Osteoblast (primary cell): ENCODE measurements at regions not wholly inside any gene's neighbourhood (a gene's known extent, or its start where the extent isn't known, plus 50 kb on each side); places are given as distances from the start of the nearest gene placed in this dataset.
"Not testable (repeated sequence)": the region's sequence is repeated elsewhere in the genome, so short reads cannot be mapped to it uniquely, and the experiment has no call there.

Experiments used
- DNase-seq: peaks from one replicate; pipeline ENCODE4 v3.0.0; 2011; ENCODE audit warnings: low spot score, mixed read lengths; ENCODE audit not compliant: insufficient read length; ENCODE audit errors: missing footprints
- H2AFZ ChIP-seq: 2 replicates; pipeline ENCODE4 v1.6.0; 2011; ENCODE audit warnings: mild to moderate bottlenecking, low read length
- H3K27ac ChIP-seq: 2 replicates; pipeline ENCODE4 v1.5.1; 2011; ENCODE audit warnings: mild to moderate bottlenecking, low read depth, low read length, moderate library complexity
- H3K27me3 ChIP-seq: 2 replicates; pipeline ENCODE4 v1.6.0; 2012; ENCODE audit warnings: mild to moderate bottlenecking, control low read depth, inconsistent platforms, low read length, moderate library complexity; ENCODE audit not compliant: insufficient read depth
- H3K36me3 ChIP-seq: 2 replicates; pipeline ENCODE4 v1.5.1; 2011; ENCODE audit warnings: mild to moderate bottlenecking, low read length, control low read depth, moderate library complexity; ENCODE audit not compliant: insufficient read depth
- H3K4me1 ChIP-seq: 2 replicates; pipeline ENCODE4 v1.5.1; 2011; ENCODE audit warnings: mild to moderate bottlenecking, low read length, control low read depth, moderate library complexity; ENCODE audit not compliant: insufficient read depth
- H3K4me2 ChIP-seq: 2 replicates; pipeline ENCODE4 v1.6.0; 2011; ENCODE audit warnings: mild to moderate bottlenecking, low read length; ENCODE audit not compliant: insufficient read depth
- H3K4me3 ChIP-seq: fragments of 200-600 bp; sonication (generic); 3 replicates; pipeline ENCODE4 v1.5.1; 2012; ENCODE audit warnings: mild to moderate bottlenecking, low read length, inconsistent platforms; ENCODE audit not compliant: insufficient read depth
- H3K79me2 ChIP-seq: 2 replicates; pipeline ENCODE4 v1.6.0; 2012; ENCODE audit warnings: mild to moderate bottlenecking, low read length, control low read depth, inconsistent platforms; ENCODE audit not compliant: insufficient read depth
- H3K9me3 ChIP-seq: 2 replicates; pipeline ENCODE4 v1.5.1; 2011; ENCODE audit warnings: low read depth, low read length, control low read depth
- H4K20me1 ChIP-seq: 2 replicates; pipeline ENCODE4 v1.6.0; 2012; ENCODE audit warnings: mild to moderate bottlenecking, low read length, control low read depth; ENCODE audit not compliant: insufficient read depth
- TF ChIP-seq, protein P1 (sequence below): IDR thresholded peaks from 2 replicates; pipeline ENCODE4 v1.5.1; 2011; ENCODE audit warnings: mild to moderate bottlenecking, low read depth, low read length, moderate library complexity; ENCODE audit errors: extremely low read depth

DNA sequence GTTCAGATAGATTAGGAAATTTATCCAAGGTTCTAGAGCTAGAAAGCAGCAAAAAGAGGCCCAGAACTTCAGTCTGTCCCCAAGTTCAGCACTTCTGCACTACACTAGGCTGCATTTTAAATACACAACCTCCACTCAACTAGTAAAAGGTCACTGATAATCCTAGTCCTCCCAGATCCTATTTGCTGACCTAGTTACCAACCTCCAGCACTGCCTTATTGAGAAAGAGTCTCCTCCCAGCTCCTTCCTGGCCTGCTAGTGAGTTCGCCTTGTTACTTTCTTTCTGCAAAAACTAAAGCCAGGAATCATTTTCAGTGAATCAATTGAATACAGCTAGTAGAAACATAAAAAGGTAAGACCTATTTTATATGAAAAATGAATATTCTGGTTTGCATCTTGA is 84.1 kb upstream of the ZNF800 start:
- Histone ChIP-seq H3K27ac (no peak overlapping the region), H3K36me3 (no peaks in the 10 kb centered on the region), H3K27me3 (no peaks in the 10 kb centered on the region), H3K79me2 (no peaks in the 10 kb centered on the region), H2AFZ (no peak overlapping the region), H3K4me3 (no peak overlapping the region), H3K4me1 (no peaks in the 10 kb centered on the region), H4K20me1 (no peaks in the 10 kb centered on the region), H3K4me2 (no peak overlapping the region), H3K9me3 (no peaks in the 10 kb centered on the region)
- DNase-seq: no peak
- TF ChIP-seq, protein P1, sequence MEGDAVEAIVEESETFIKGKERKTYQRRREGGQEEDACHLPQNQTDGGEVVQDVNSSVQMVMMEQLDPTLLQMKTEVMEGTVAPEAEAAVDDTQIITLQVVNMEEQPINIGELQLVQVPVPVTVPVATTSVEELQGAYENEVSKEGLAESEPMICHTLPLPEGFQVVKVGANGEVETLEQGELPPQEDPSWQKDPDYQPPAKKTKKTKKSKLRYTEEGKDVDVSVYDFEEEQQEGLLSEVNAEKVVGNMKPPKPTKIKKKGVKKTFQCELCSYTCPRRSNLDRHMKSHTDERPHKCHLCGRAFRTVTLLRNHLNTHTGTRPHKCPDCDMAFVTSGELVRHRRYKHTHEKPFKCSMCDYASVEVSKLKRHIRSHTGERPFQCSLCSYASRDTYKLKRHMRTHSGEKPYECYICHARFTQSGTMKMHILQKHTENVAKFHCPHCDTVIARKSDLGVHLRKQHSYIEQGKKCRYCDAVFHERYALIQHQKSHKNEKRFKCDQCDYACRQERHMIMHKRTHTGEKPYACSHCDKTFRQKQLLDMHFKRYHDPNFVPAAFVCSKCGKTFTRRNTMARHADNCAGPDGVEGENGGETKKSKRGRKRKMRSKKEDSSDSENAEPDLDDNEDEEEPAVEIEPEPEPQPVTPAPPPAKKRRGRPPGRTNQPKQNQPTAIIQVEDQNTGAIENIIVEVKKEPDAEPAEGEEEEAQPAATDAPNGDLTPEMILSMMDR: no peak

- Histone ChIP-seq H3K4me3 (no peak overlapping the region), H2AFZ (no peak overlapping the region), H3K9me3 (no peaks in the 10 kb centered on the region), H3K27me3 (no peaks in the 10 kb centered on the region), H3K36me3 (no peaks in the 10 kb centered on the region), H3K4me1 (no peaks in the 10 kb centered on the region), H3K4me2 (no peak overlapping the region), H4K20me1 (no peaks in the 10 kb centered on the region), H3K79me2 (no peaks in the 10 kb centered on the region), H3K27ac (no peak overlapping the region)
- TF ChIP-seq, protein P1: no peak
- no peak for DNase-seq
Measured at GRCh38 chr7:127474457-127474856, 81.9 kb upstream of the ZNF800 start.

DNA sequence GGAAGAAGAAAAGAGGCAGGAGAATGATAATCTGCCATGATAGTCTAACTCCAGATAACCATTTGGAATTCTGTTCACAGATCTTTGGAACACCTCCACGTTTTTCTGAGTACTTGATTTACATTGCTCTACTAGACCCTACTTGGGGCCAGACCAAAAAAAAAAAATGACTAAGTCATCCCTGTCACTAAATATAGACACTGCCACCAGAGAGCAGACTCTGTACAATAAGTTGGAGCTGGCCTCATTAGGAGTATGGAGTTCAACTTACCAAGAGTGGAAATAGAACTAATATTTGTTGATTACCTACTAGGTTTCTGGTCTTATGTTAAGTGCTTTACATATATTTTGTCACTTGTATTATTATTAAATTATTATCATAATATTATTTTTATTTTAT is 80.9 kb upstream of the ZNF800 start:
- no peak overlapping the region for H3K27ac ChIP-seq
- no peaks in the 10 kb centered on the region for H3K9me3 ChIP-seq
- no peaks in the 10 kb centered on the region for H3K36me3 ChIP-seq
- DNase-seq: no peak
- no peaks in the 10 kb centered on the region for H3K27me3 ChIP-seq
- TF ChIP-seq, protein P1: no peak
- no peaks in the 10 kb centered on the region for H3K79me2 ChIP-seq
- H4K20me1 ChIP-seq: no peaks in the 10 kb centered on the region
- H3K4me1 ChIP-seq: no peaks in the 10 kb centered on the region
- no peak overlapping the region for H3K4me2 ChIP-seq
- H2AFZ ChIP-seq: no peak overlapping the region
- H3K4me3 ChIP-seq: no peak overlapping the region

DNA sequence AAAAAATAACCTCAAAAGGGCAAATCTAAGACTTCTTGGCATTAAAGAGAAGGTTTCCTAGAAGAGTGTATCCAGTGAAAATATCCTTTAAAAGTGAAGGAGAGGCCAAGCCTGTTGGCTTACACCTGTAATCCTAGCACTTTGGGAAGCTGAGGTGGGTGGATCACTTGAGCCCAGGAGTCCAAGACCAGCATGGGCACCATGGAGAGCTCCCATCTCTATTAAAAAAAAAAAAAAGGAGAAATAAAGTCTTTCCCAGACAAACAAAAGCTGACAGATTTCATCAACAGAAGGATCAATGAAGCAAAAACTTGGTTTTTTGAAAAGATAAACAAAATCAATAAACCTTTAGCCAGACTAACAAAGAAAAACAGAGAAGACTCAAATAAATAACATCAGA is 67.6 kb upstream of the ZNF800 start:
- Histone ChIP-seq H3K4me1 (no peaks in the 10 kb centered on the region), H2AFZ (no peak overlapping the region), H3K27me3 (no peaks in the 10 kb centered on the region), H3K9me3 (no peaks in the 10 kb centered on the region), H3K36me3 (no peaks in the 10 kb centered on the region), H4K20me1 (no peaks in the 10 kb centered on the region), H3K27ac (no peak overlapping the region), H3K79me2 (no peaks in the 10 kb centered on the region), H3K4me2 (no peak overlapping the region), H3K4me3 (no peak overlapping the region)
- no peak for DNase-seq
- TF ChIP-seq, protein P1: no peak

DNA sequence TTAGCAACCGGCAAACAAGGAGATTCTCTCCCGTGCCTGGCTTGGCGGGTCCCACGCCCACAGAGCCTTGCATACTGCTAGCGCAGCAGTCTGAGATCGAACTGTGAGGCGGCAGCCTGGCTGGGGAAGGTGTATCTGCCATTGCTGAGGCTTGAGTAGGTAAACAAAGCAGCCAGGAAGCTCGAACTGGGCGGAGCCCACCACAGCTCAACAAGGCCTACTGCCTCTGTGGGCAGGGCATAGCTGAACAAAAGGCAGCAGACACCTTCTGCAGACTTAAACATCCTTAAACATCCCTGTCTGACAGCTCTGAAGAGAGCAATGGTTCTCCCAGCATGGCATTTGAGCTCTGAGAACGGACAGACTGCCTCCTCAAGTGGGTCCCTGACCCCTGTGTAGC is 58.8 kb upstream of the ZNF800 start:
- H3K4me1 ChIP-seq, H2AFZ ChIP-seq, DNase-seq, H3K79me2 ChIP-seq, H4K20me1 ChIP-seq, H3K27me3 ChIP-seq, H3K9me3 ChIP-seq, H3K27ac ChIP-seq, H3K4me2 ChIP-seq, H3K36me3 ChIP-seq, H3K4me3 ChIP-seq: not testable (repeated sequence)
